ENCODE measurements at regions not wholly inside any gene's neighbourhood (a gene's known extent, or its start where the extent isn't known, plus 50 kb on each side); places are given as distances from the start of the nearest gene placed in this dataset.

DNA sequence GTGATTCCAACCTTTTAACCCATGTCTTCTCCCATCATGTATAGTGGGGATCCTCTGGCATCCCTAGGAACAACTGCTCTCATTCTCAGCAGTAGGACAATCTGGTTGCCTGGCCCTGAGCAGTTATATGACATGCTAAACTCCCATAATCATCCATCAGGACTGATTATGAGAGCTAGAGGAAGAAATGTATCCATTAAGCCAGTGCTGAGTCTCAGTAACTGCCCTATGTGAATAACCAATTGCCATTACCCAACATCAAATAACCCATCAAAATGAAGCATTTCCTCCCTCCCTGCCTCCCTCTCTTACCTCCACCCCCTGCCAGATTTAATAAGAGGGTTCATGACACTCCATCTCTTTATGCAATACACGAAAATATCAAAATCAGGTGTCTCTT lies 277.6 kb downstream of the NXPE2 start:
- TF ChIP-seq, protein P1, sequence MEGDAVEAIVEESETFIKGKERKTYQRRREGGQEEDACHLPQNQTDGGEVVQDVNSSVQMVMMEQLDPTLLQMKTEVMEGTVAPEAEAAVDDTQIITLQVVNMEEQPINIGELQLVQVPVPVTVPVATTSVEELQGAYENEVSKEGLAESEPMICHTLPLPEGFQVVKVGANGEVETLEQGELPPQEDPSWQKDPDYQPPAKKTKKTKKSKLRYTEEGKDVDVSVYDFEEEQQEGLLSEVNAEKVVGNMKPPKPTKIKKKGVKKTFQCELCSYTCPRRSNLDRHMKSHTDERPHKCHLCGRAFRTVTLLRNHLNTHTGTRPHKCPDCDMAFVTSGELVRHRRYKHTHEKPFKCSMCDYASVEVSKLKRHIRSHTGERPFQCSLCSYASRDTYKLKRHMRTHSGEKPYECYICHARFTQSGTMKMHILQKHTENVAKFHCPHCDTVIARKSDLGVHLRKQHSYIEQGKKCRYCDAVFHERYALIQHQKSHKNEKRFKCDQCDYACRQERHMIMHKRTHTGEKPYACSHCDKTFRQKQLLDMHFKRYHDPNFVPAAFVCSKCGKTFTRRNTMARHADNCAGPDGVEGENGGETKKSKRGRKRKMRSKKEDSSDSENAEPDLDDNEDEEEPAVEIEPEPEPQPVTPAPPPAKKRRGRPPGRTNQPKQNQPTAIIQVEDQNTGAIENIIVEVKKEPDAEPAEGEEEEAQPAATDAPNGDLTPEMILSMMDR (IDR thresholded peaks at IDR 0.05): no peak
- TF ChIP-seq, protein P2, sequence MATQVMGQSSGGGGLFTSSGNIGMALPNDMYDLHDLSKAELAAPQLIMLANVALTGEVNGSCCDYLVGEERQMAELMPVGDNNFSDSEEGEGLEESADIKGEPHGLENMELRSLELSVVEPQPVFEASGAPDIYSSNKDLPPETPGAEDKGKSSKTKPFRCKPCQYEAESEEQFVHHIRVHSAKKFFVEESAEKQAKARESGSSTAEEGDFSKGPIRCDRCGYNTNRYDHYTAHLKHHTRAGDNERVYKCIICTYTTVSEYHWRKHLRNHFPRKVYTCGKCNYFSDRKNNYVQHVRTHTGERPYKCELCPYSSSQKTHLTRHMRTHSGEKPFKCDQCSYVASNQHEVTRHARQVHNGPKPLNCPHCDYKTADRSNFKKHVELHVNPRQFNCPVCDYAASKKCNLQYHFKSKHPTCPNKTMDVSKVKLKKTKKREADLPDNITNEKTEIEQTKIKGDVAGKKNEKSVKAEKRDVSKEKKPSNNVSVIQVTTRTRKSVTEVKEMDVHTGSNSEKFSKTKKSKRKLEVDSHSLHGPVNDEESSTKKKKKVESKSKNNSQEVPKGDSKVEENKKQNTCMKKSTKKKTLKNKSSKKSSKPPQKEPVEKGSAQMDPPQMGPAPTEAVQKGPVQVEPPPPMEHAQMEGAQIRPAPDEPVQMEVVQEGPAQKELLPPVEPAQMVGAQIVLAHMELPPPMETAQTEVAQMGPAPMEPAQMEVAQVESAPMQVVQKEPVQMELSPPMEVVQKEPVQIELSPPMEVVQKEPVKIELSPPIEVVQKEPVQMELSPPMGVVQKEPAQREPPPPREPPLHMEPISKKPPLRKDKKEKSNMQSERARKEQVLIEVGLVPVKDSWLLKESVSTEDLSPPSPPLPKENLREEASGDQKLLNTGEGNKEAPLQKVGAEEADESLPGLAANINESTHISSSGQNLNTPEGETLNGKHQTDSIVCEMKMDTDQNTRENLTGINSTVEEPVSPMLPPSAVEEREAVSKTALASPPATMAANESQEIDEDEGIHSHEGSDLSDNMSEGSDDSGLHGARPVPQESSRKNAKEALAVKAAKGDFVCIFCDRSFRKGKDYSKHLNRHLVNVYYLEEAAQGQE (IDR thresholded peaks at IDR 0.05; ENCODE audit: insufficient read depth in 1 of 2, low read depth in 2 of 2, low read length in 1 of 2): no peak
- TF ChIP-seq POLR2AphosphoS5 (IDR thresholded peaks at IDR 0.05; ENCODE audit: low read depth, low read length) (no peak), SIN3A (IDR thresholded peaks at IDR 0.05; ENCODE audit: borderline replicate concordance, insufficient read depth, low read depth, low read length) (no peak)

Measured in Panc1 (cell line).